Type B pancreatic cell (in vitro differentiated cells): ENCODE measurements at regions not wholly inside any gene's neighbourhood (a gene's known extent, or its start where the extent isn't known, plus 50 kb on each side); places are given as distances from the start of the nearest gene placed in this dataset.

Experiments used
- DNase-seq: peaks from one replicate; pipeline ENCODE4 v3.0.0; 2021; ENCODE audit warnings: mixed read lengths; ENCODE audit not compliant: unreplicated experiment; ENCODE audit errors: extremely low spot score
- H3K27ac Mint-ChIP-seq: 2 replicates; pipeline ENCODE4 v1.8.0; 2021; ENCODE audit warnings: mild to moderate bottlenecking, mixed read lengths
- H3K27me3 Mint-ChIP-seq: 2 replicates; pipeline ENCODE4 v1.8.0; 2021; ENCODE audit warnings: mixed read lengths
- H3K36me3 Mint-ChIP-seq: 2 replicates; pipeline ENCODE4 v1.8.0; 2021; ENCODE audit warnings: mixed read lengths
- H3K4me1 Mint-ChIP-seq: one replicate; pipeline ENCODE4 v1.8.0; 2021; ENCODE audit warnings: mixed read lengths; ENCODE audit not compliant: unreplicated experiment
- H3K4me3 Mint-ChIP-seq: 2 replicates; pipeline ENCODE4 v1.8.0; 2021; ENCODE audit warnings: mild to moderate bottlenecking, mixed read lengths
- H3K9me3 Mint-ChIP-seq: 2 replicates; pipeline ENCODE4 v1.8.0; 2021; ENCODE audit warnings: mixed read lengths
- CTCF ChIP-seq: fragments of 200-600 bp; sonication (generic); conservative IDR thresholded peaks from 2 replicates; pipeline ENCODE4 v1.5.0; 2021; ENCODE audit warnings: antibody characterized with exemption, mild to moderate bottlenecking

- Mint-ChIP-seq H3K27ac (no peak overlapping the region), H3K27me3 (peaks cover 15% of the 10 kb centered on the region), H3K4me1 (peaks cover 22% of the 10 kb centered on the region), H3K4me3 (no peak overlapping the region), H3K36me3 (no peaks in the 10 kb centered on the region), H3K9me3 (no peaks in the 10 kb centered on the region)
- no peak for DNase-seq
- TF ChIP-seq CTCF = no peak
Observed at GRCh38 chr6:168215121-168215808, 104.3 kb downstream of the DACT2 start.

GRCh38 chr6:168214586-168215104, 104.9 kb downstream of the DACT2 start:
- H3K4me1 Mint-ChIP-seq = peaks cover 28% of the 10 kb centered on the region
- DNase-seq = no peak
- no peak for TF ChIP-seq CTCF
- no peaks in the 10 kb centered on the region for H3K9me3 Mint-ChIP-seq
- H3K4me3 Mint-ChIP-seq = peak overlapping the region; percentile 8
- peaks cover 15% of the 10 kb centered on the region for H3K27me3 Mint-ChIP-seq
- H3K36me3 Mint-ChIP-seq = no peaks in the 10 kb centered on the region
- no peak overlapping the region for H3K27ac Mint-ChIP-seq

GRCh38 chr6:168213121-168213524, 106.5 kb downstream of the DACT2 start:
- H3K36me3 Mint-ChIP-seq = no peaks in the 10 kb centered on the region
- TF ChIP-seq CTCF = no peak
- peaks cover 15% of the 10 kb centered on the region for H3K27me3 Mint-ChIP-seq
- peaks cover 32% of the 10 kb centered on the region for H3K4me1 Mint-ChIP-seq
- H3K9me3 Mint-ChIP-seq = no peaks in the 10 kb centered on the region
- no peak for DNase-seq
- H3K27ac Mint-ChIP-seq = no peak overlapping the region
- no peak overlapping the region for H3K4me3 Mint-ChIP-seq

- no peak for DNase-seq
- Mint-ChIP-seq H3K36me3 (no peaks in the 10 kb centered on the region), H3K4me1 (peaks cover 34% of the 10 kb centered on the region), H3K9me3 (no peaks in the 10 kb centered on the region), H3K4me3 (no peak overlapping the region), H3K27me3 (peaks cover 12% of the 10 kb centered on the region), H3K27ac (no peak overlapping the region)
- TF ChIP-seq CTCF = no peak
Observed at GRCh38 chr6:168212362-168212761, 107.2 kb downstream of the DACT2 start.

GRCh38 chr6:168211681-168212080, 107.9 kb downstream of the DACT2 start:
- Mint-ChIP-seq H3K27ac (no peak overlapping the region), H3K4me1 (peaks cover 36% of the 10 kb centered on the region), H3K27me3 (peaks cover 10% of the 10 kb centered on the region), H3K9me3 (no peaks in the 10 kb centered on the region), H3K36me3 (no peaks in the 10 kb centered on the region), H3K4me3 (no peak overlapping the region)
- DNase-seq = no peak
- no peak for TF ChIP-seq CTCF
